DND-41 (cell line): ENCODE measurements at regions not wholly inside any gene's neighbourhood (a gene's known extent, or its start where the extent isn't known, plus 50 kb on each side); places are given as distances from the start of the nearest gene placed in this dataset.

Experiments
- ATAC-seq: fragments of 200-7000 bp; cut with Tn5 transposase; 3 replicates; pipeline ENCODE4 v1.9.1; 2021; ENCODE audit warnings: low read depth; ENCODE audit not compliant: insufficient read depth
- DNase-seq: peaks from one replicate; pipeline ENCODE4 v3.0.0-alpha.2; 2020
- H2AFZ ChIP-seq: 2 replicates; pipeline ENCODE4 v1.6.0; 2012; ENCODE audit warnings: low read depth, low read length
- H3K27ac ChIP-seq: 2 replicates; pipeline ENCODE4 v1.5.1; 2012; ENCODE audit warnings: low read length, inconsistent platforms
- H3K27me3 ChIP-seq: fragments of 200-600 bp; sonication (generic); 2 replicates; pipeline ENCODE4 v1.6.0; 2012; ENCODE audit warnings: low read length, mild to moderate bottlenecking, inconsistent platforms; ENCODE audit not compliant: insufficient read depth, poor library complexity
- H3K36me3 ChIP-seq: 2 replicates; pipeline ENCODE4 v1.5.1; 2012; ENCODE audit warnings: low read length, inconsistent platforms; ENCODE audit not compliant: insufficient read depth
- H3K4me1 ChIP-seq: 2 replicates; pipeline ENCODE4 v1.5.1; 2012; ENCODE audit warnings: mild to moderate bottlenecking, low read length; ENCODE audit not compliant: insufficient read depth
- H3K4me2 ChIP-seq: 2 replicates; pipeline ENCODE4 v1.6.0; 2012; ENCODE audit warnings: mild to moderate bottlenecking, moderate library complexity, low read length, inconsistent platforms; ENCODE audit not compliant: insufficient read depth
- H3K4me3 ChIP-seq, 2 experiments: fragments of 200-600 bp in 1 of 2; shearing (Covaris generic) in 1 of 2; 2 replicates each; pipeline ENCODE4 v1.5.1; 2012 to 2016; ENCODE audit warnings: inconsistent platforms in 2 of 2, low read length in 2 of 2, mild to moderate bottlenecking in 2 of 2, low read depth in 1 of 2, moderate library complexity in 1 of 2
- H3K79me2 ChIP-seq: 2 replicates; pipeline ENCODE4 v1.6.0; 2012; ENCODE audit warnings: low read length, inconsistent platforms; ENCODE audit not compliant: insufficient read depth
- H3K9ac ChIP-seq: 2 replicates; pipeline ENCODE4 v1.6.0; 2012; ENCODE audit warnings: low read depth, mild to moderate bottlenecking, inconsistent platforms, low read length, moderate library complexity
- H3K9me3 ChIP-seq: 2 replicates; pipeline ENCODE4 v1.5.1; 2012; ENCODE audit warnings: low read length, moderate library complexity, mild to moderate bottlenecking, inconsistent platforms; ENCODE audit not compliant: insufficient read depth, severe bottlenecking
- H4K20me1 ChIP-seq: 2 replicates; pipeline ENCODE4 v1.6.0; 2012; ENCODE audit warnings: low read length; ENCODE audit not compliant: insufficient read depth
- CTCF ChIP-seq: IDR thresholded peaks from 2 replicates; pipeline ENCODE4 v1.5.1; 2012; ENCODE audit warnings: borderline replicate concordance, low read length, moderate library complexity, mild to moderate bottlenecking; ENCODE audit not compliant: poor library complexity, severe bottlenecking; ENCODE audit errors: extremely low read depth
- EZH2 ChIP-seq: IDR thresholded peaks from 3 replicates; pipeline ENCODE4 v1.6.1; 2012; ENCODE audit warnings: borderline replicate concordance, low read depth, mild to moderate bottlenecking, moderate library complexity, low read length, inconsistent platforms; ENCODE audit not compliant: severe bottlenecking

GRCh38 chr2:2922156-2922555 lies 455.5 kb downstream of the EIPR1 start:
- Histone ChIP-seq H3K9me3 (no peaks in the 10 kb centered on the region), H3K27ac (no peak overlapping the region), H4K20me1 (no peaks in the 10 kb centered on the region), H2AFZ (no peak overlapping the region), H3K4me3 (no peak overlapping the region), H3K79me2 (no peaks in the 10 kb centered on the region), H3K27me3 (no peaks in the 10 kb centered on the region), H3K9ac (no peak overlapping the region), H3K36me3 (no peaks in the 10 kb centered on the region), H3K4me1 (no peaks in the 10 kb centered on the region), H3K4me2 (no peak overlapping the region)
- ATAC-seq (no peak), DNase-seq (no peak)
- TF ChIP-seq EZH2 = no peak
- no peak for TF ChIP-seq CTCF

DNA sequence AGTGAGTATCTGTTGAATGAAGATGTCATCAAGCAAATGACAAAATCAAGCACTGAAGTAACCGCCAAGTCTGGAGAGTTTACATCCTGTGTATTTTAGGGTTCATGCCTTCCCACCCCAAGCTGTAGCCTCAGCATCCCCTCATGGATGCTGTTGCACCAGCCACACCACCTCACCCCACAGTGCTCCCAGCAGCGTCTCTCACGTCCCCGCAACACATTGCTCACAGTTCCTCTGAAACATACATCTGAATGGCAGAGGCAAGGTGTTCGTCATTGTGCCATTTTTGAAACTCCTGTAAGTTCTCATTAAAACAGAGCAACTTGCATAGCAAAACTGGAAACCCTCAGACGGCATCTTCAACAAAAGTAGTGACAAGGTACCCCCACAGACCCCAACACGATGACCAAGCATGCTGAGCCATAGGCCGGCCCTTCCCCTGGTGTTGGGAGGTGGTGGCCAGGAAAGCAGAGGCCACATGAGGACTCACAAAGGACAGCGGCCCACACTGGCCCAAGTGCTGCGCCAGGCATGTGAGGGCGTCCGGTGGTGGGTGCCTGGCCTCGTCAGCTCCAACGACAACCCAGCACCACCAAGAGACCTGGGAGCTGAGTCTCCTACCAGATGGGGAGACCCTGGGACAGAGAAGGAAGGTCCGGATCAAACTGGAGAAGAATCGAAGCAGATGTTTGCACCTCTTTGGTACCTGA lies 456.5 kb downstream of the EIPR1 start:
- Histone ChIP-seq H3K9me3 (no peaks in the 10 kb centered on the region), H3K27me3 (no peaks in the 10 kb centered on the region), H3K27ac (no peak overlapping the region), H3K9ac (no peak overlapping the region), H2AFZ (no peak overlapping the region), H3K36me3 (no peaks in the 10 kb centered on the region), H3K79me2 (no peaks in the 10 kb centered on the region), H3K4me1 (no peaks in the 10 kb centered on the region), H3K4me2 (no peak overlapping the region), H4K20me1 (no peaks in the 10 kb centered on the region), H3K4me3 (no peak overlapping the region)
- ATAC-seq = no peak
- no peak for TF ChIP-seq EZH2
- no peak for TF ChIP-seq CTCF
- DNase-seq = no peak

- no peak overlapping the region for H2AFZ ChIP-seq
- H3K36me3 ChIP-seq = no peaks in the 10 kb centered on the region
- H3K9ac ChIP-seq = no peak overlapping the region
- no peaks in the 10 kb centered on the region for H4K20me1 ChIP-seq
- DNase-seq = no peak
- H3K79me2 ChIP-seq = no peaks in the 10 kb centered on the region
- H3K27ac ChIP-seq = no peak overlapping the region
- ATAC-seq = no peak
- no peaks in the 10 kb centered on the region for H3K4me1 ChIP-seq
- no peaks in the 10 kb centered on the region for H3K9me3 ChIP-seq
- TF ChIP-seq CTCF = no peak
- TF ChIP-seq EZH2 = no peak
- H3K4me2 ChIP-seq = no peak overlapping the region
- no peak overlapping the region for H3K4me3 ChIP-seq
- no peaks in the 10 kb centered on the region for H3K27me3 ChIP-seq
Observed at GRCh38 chr2:2919574-2920365, 457.8 kb downstream of the EIPR1 start.
